ENCODE measurements at regions not wholly inside any gene's neighbourhood (a gene's known extent, or its start where the extent isn't known, plus 50 kb on each side); places are given as distances from the start of the nearest gene placed in this dataset.
"Not testable (repeated sequence)": the region's sequence is repeated elsewhere in the genome, so short reads cannot be mapped to it uniquely, and the experiment has no call there.

DNA sequence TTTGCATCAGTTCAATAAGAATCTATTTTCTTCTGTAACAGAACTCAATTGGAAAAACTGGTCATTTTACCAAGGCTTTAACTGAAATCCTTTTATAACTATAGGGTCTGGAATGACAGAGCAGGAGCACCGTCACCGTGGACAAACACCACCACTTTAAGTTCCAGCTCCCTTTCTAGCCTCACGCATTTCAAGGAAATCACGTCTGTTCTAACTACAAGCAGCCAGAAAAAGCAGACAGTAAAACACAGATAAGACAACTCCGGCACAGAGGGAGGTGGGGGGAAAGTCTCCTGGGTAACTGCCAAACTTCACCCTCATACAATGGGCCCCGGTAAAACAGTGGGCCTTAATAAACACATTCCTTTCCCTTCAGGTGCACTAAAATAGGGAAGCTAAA lies 952.6 kb downstream of the STIM2 start:
- TF ChIP-seq, protein P1, sequence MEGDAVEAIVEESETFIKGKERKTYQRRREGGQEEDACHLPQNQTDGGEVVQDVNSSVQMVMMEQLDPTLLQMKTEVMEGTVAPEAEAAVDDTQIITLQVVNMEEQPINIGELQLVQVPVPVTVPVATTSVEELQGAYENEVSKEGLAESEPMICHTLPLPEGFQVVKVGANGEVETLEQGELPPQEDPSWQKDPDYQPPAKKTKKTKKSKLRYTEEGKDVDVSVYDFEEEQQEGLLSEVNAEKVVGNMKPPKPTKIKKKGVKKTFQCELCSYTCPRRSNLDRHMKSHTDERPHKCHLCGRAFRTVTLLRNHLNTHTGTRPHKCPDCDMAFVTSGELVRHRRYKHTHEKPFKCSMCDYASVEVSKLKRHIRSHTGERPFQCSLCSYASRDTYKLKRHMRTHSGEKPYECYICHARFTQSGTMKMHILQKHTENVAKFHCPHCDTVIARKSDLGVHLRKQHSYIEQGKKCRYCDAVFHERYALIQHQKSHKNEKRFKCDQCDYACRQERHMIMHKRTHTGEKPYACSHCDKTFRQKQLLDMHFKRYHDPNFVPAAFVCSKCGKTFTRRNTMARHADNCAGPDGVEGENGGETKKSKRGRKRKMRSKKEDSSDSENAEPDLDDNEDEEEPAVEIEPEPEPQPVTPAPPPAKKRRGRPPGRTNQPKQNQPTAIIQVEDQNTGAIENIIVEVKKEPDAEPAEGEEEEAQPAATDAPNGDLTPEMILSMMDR (conservative IDR thresholded peaks at IDR 0.05 in 1 of 2, IDR thresholded peaks at IDR 0.05 in 1 of 2; ENCODE audit: low read depth in 1 of 2, low read length in 2 of 2): not testable (repeated sequence)
- TF ChIP-seq EZH2 (IDR thresholded peaks at IDR 0.05; ENCODE audit: low read length, missing control alignments): not testable (repeated sequence)

Measured in fibroblast of lung (primary cell).